B cell (primary cell): ENCODE measurements at regions not wholly inside any gene's neighbourhood (a gene's known extent, or its start where the extent isn't known, plus 50 kb on each side); places are given as distances from the start of the nearest gene placed in this dataset.

Source experiments
- ATAC-seq: fragments of 200-7000 bp; cut with Tn5 transposase; one replicate; pipeline ENCODE4 v1.10.0; 2021; ENCODE audit warnings: low read depth, mild to moderate bottlenecking, moderate number of reproducible peaks, moderate library complexity
- CTCF ChIA-PET: fragments of 350-600 bp; sonication (Branson Sonifier 250); formaldehyde crosslinking; loops from one replicate; lab custom pipeline; 2021; ENCODE audit warnings: antibody characterized with exemption, inconsistent platforms; lab: Charles Lee
- POLR2A ChIA-PET: fragments of 350-600 bp; sonication (Branson Sonifier 250); formaldehyde crosslinking; loops from one replicate; lab custom pipeline; 2021; ENCODE audit warnings: antibody characterized with exemption; lab: Charles Lee
- DNase-seq: peaks from one replicate; pipeline ENCODE4 v3.0.0; 2013
- H2AFZ ChIP-seq: 2 replicates; pipeline ENCODE4 v1.6.1; 2012; ENCODE audit warnings: mild to moderate bottlenecking, low read depth, low read length; ENCODE audit not compliant: insufficient read depth, poor library complexity, severe bottlenecking
- H3K27ac ChIP-seq, 2 donors: 1 replicate in 1 of 2; 2 replicates in 1 of 2; pipeline ENCODE4 v1.5.1; 2012 to 2013; ENCODE audit warnings: low read length in 2 of 2, mild to moderate bottlenecking in 2 of 2, moderate library complexity in 1 of 2
- H3K27me3 ChIP-seq, 4 experiments: fragments of 200-600 bp in 1 of 4; sonication (generic) in 1 of 4; replicated peaks in 1 of 4; 1 replicate in 2 of 4; 2 replicates in 2 of 4; pipeline versions ENCODE4 v1.6.1 to v1.7.0; 2013 to 2016; ENCODE audit warnings: low read length in 3 of 4, mild to moderate bottlenecking in 2 of 4, mixed read lengths in 1 of 4, moderate library complexity in 1 of 4; ENCODE audit not compliant: insufficient read depth in 4 of 4, control insufficient read depth in 3 of 4; ENCODE audit errors: control extremely low read depth in 1 of 4
- H3K36me3 ChIP-seq, 2 experiments: replicated peaks in 1 of 2; 1 replicate in 1 of 2; 2 replicates in 1 of 2; pipeline versions ENCODE4 v1.6.1 to v1.7.1; 2013; ENCODE audit warnings: low read length in 1 of 2; ENCODE audit not compliant: insufficient read depth in 2 of 2, control insufficient read depth in 1 of 2; ENCODE audit errors: control extremely low read depth in 1 of 2, extremely low read depth in 1 of 2
- H3K4me1 ChIP-seq, 2 donors: fragments of 200-600 bp in 1 of 2; sonication (generic) in 1 of 2; 1 replicate in 1 of 2; 2 replicates in 1 of 2; pipeline versions ENCODE4 v1.5.1 to v1.6.1; 2013 to 2017; ENCODE audit warnings: low read length in 2 of 2; ENCODE audit not compliant: control insufficient read depth in 2 of 2, insufficient read depth in 2 of 2
- H3K4me2 ChIP-seq: replicated peaks from 2 replicates; pipeline ENCODE3; 2012; ENCODE audit warnings: mild to moderate bottlenecking, low read depth, low read length; ENCODE audit not compliant: poor library complexity, severe bottlenecking
- H3K4me3 ChIP-seq, 5 experiments: fragments of 200-600 bp in 1 of 5; sonication (generic) in 1 of 5; 1 replicate in 3 of 5; 2 replicates in 2 of 5; pipeline versions ENCODE4 v1.5.1 to v1.7.0; 2011 to 2016; ENCODE audit warnings: low read length in 4 of 5, mild to moderate bottlenecking in 4 of 5, low read depth in 2 of 5, control low read depth in 1 of 5, moderate library complexity in 1 of 5; ENCODE audit not compliant: insufficient read depth in 1 of 5; ENCODE audit errors: control extremely low read depth in 1 of 5, extremely low read depth in 1 of 5
- H3K79me2 ChIP-seq: fragments of 200-600 bp; sonication (generic); one replicate; pipeline ENCODE4 v1.6.0; 2016; ENCODE audit warnings: low read length; ENCODE audit not compliant: control insufficient read depth, insufficient read depth
- H3K9ac ChIP-seq: fragments of 200-600 bp; sonication (generic); 2 replicates; pipeline ENCODE4 v1.6.1; 2017; ENCODE audit warnings: mild to moderate bottlenecking, low read length, moderate library complexity
- H3K9me3 ChIP-seq, 3 donors: one replicate each; pipeline versions ENCODE4 v1.6.1 to v1.7.1; 2013; ENCODE audit warnings: low read length in 2 of 3; ENCODE audit not compliant: control insufficient read depth in 2 of 3, insufficient read depth in 1 of 3; ENCODE audit errors: control extremely low read depth in 1 of 3
- H4K20me1 ChIP-seq: 2 replicates; pipeline ENCODE4 v1.6.0; 2012; ENCODE audit warnings: mild to moderate bottlenecking, low read length; ENCODE audit not compliant: insufficient read depth, control insufficient read depth, poor library complexity, severe bottlenecking
- H3K27ac Mint-ChIP-seq: one replicate; pipeline ENCODE4 v1.8.0; 2021; ENCODE audit warnings: mixed read lengths
- H3K27me3 Mint-ChIP-seq: one replicate; pipeline ENCODE4 v1.8.0; 2021; ENCODE audit warnings: mixed read lengths
- H3K4me1 Mint-ChIP-seq: one replicate; pipeline ENCODE4 v1.8.0; 2021; ENCODE audit warnings: mixed read lengths
- H3K4me3 Mint-ChIP-seq: one replicate; pipeline ENCODE4 v1.8.0; 2021; ENCODE audit warnings: mixed read lengths
- H3K9me3 Mint-ChIP-seq: one replicate; pipeline ENCODE4 v1.8.0; 2022; ENCODE audit warnings: mixed read lengths; ENCODE audit not compliant: insufficient read depth
- EZH2 ChIP-seq: IDR thresholded peaks from 2 replicates; pipeline ENCODE4 v1.6.1; 2012; ENCODE audit warnings: borderline replicate concordance, low read depth, mild to moderate bottlenecking, moderate library complexity, low read length; ENCODE audit not compliant: insufficient read depth, poor library complexity, severe bottlenecking
- WGBS: methylation state at CpG from one replicate; pipeline ENCODE4 v1.1.5; 2013; ENCODE audit warnings: missing lambda C conversion rate; ENCODE audit not compliant: insufficient coverage; 5-methylcytosine and 5-hydroxymethylcytosine counted together
- intact Hi-C: fragments of 100-400 bp; cut with micrococcal nuclease; formaldehyde crosslinking; loops from one replicate; pipeline ENCODE4 v1.10.0; 2022
- TF ChIP-seq, protein P1 (sequence below): fragments of 200-600 bp; IDR thresholded peaks from one replicate; pipeline ENCODE4 v1.8.0; 2022; ENCODE audit warnings: antibody characterized with exemption, mild to moderate bottlenecking

DNA sequence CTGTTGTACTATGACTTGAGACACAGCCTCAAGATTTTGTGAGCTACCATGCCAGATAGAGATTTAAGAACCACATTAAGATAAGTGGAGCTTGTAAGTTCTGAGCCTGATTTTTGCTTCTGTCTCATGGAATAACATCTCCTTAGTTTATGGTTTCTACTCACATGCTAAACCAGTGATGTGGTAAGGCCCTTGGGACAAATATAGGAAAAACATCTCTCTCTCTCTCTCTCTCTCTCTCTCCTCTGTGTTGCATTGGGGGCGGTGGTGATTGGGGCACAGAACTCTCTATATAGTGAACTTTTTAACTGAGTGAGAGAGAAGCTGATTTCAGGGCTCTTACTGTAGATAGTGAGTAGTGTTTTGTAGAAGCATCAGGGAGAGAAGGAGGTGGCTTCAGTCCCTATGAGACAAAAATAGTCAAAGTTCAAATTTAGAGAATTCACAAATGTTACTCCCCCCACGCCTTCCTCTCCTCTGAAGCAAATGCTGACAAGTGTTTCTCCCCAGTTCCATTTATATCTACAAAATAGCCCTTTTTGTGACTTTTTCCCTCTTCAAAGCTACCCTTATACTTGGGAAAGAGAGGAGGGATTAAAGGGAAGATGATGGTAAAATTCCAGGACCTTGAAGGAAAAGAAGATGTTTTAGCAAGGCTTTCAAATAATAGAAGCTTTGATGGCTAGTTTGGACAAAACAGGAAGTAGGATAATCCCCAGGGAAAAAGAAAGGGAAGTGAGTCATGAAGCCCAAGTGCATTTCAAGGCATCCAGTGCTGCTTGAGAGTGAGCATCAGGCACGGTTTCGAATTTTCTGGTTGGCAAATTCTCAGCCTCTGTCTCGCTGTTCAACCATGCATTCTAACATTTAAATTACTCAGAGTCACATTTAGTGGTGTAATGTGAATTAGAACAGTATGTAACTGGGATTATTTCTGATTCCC is 134.3 kb upstream of the AP1S2 start:
- DNase-seq: peak; percentile 41
- ChIA-PET POLR2A (interaction anchor here (0.7 kb wide), 1 partner anchor 9 kb away, joined by 4 read pairs; no protein-coding TSS in a partner anchor), CTCF (interaction anchor here (0.8 to 1.0 kb wide), 2 partner anchors 58 to 139 kb away, joined by 3 read pairs; no protein-coding TSS in a partner anchor)
- no peak overlapping the region for H3K4me3 ChIP-seq
- H3K27me3 Mint-ChIP-seq: no peaks in the 10 kb centered on the region
- H3K36me3 ChIP-seq: no peaks in the 10 kb centered on the region
- no peaks in the 10 kb centered on the region for H3K9me3 Mint-ChIP-seq
- TF ChIP-seq, protein P1, sequence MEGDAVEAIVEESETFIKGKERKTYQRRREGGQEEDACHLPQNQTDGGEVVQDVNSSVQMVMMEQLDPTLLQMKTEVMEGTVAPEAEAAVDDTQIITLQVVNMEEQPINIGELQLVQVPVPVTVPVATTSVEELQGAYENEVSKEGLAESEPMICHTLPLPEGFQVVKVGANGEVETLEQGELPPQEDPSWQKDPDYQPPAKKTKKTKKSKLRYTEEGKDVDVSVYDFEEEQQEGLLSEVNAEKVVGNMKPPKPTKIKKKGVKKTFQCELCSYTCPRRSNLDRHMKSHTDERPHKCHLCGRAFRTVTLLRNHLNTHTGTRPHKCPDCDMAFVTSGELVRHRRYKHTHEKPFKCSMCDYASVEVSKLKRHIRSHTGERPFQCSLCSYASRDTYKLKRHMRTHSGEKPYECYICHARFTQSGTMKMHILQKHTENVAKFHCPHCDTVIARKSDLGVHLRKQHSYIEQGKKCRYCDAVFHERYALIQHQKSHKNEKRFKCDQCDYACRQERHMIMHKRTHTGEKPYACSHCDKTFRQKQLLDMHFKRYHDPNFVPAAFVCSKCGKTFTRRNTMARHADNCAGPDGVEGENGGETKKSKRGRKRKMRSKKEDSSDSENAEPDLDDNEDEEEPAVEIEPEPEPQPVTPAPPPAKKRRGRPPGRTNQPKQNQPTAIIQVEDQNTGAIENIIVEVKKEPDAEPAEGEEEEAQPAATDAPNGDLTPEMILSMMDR: no peak
- TF ChIP-seq EZH2: no peak
- intact Hi-C loops: no loop called here
- H3K4me3 Mint-ChIP-seq: peak overlapping the region; percentile 60
- H3K4me1 ChIP-seq: peaks cover 13 to 15% of the 10 kb centered on the region in 2 donors
- H3K27ac Mint-ChIP-seq: peak overlapping the region; percentile 68
- H3K4me1 Mint-ChIP-seq: peaks cover 25% of the 10 kb centered on the region
- H4K20me1 ChIP-seq: no peaks in the 10 kb centered on the region
- H3K27me3 ChIP-seq: no peaks in the 10 kb centered on the region
- ATAC-seq: peak; percentile 73
- H3K79me2 ChIP-seq: no peaks in the 10 kb centered on the region
- H3K9me3 ChIP-seq: no peaks in the 10 kb centered on the region
- peak overlapping the region; percentile 26 for H3K4me2 ChIP-seq
- H3K27ac ChIP-seq: peak overlapping the region in 1 of 2 donors; percentile 40
- no CpG with 5 or more reads among the region's 5 CpGs for WGBS
- H2AFZ ChIP-seq: no peak overlapping the region
- peak overlapping the region; percentile 3 for H3K9ac ChIP-seq

- CTCF ChIA-PET: interaction anchor here (1.3 kb wide), 1 partner anchor 10 kb away, joined by 4 read pairs; no protein-coding TSS in a partner anchor
- H3K36me3 ChIP-seq: no peaks in the 10 kb centered on the region
- no peaks in the 10 kb centered on the region for H4K20me1 ChIP-seq
- intact Hi-C loops: no loop called here
- no peaks in the 10 kb centered on the region for H3K27me3 ChIP-seq
- H3K4me2 ChIP-seq: no peak overlapping the region
- H3K9ac ChIP-seq: no peak overlapping the region
- no peak for ATAC-seq
- TF ChIP-seq, protein P1: no peak
- no peak for TF ChIP-seq EZH2
- no peak overlapping the region for H2AFZ ChIP-seq
- H3K79me2 ChIP-seq: no peaks in the 10 kb centered on the region
- DNase-seq: no peak
- H3K4me3 ChIP-seq: no peak overlapping the region
- no CpG with 5 or more reads among the region's 2 CpGs for WGBS
- no peaks in the 10 kb centered on the region for H3K27me3 Mint-ChIP-seq
- H3K27ac ChIP-seq: no peak overlapping the region
- no peak overlapping the region for H3K27ac Mint-ChIP-seq
- no peaks in the 10 kb centered on the region for H3K9me3 ChIP-seq
- H3K4me1 Mint-ChIP-seq: peaks cover 24% of the 10 kb centered on the region
- H3K4me3 Mint-ChIP-seq: no peak overlapping the region
- H3K9me3 Mint-ChIP-seq: no peaks in the 10 kb centered on the region
- peaks cover 13 to 15% of the 10 kb centered on the region in 2 donors for H3K4me1 ChIP-seq
- POLR2A ChIA-PET: no interaction called here
These were observed 131.3 kb upstream of the AP1S2 start for GRCh38 chrX:15985937-15986336.
